Ovary (tissue), 3 donors: ENCODE measurements at regions not wholly inside any gene's neighbourhood (a gene's known extent, or its start where the extent isn't known, plus 50 kb on each side); places are given as distances from the start of the nearest gene placed in this dataset.

ENCODE experiments used
- CTCF ChIP-seq, 3 donors: fragments of 450-650 bp in 2 of 3; fragments of 200-600 bp in 1 of 3; IDR thresholded peaks; one replicate each; pipeline versions ENCODE4 v1.5.1 to v1.8.0; 2016 to 2022; ENCODE audit warnings: antibody characterized with exemption in 3 of 3, mild to moderate bottlenecking in 1 of 3
- POLR2A ChIP-seq: fragments of 450-650 bp; IDR thresholded peaks from one replicate; pipeline ENCODE4 v1.6.1; 2017; ENCODE audit warnings: antibody characterized with exemption, mild to moderate bottlenecking, moderate library complexity
- donor health status: DM: no; HTN: no; CAD: no.

- TF ChIP-seq POLR2A (no peak), CTCF (IDR thresholded peaks at IDR 0.05) (no peak)
Observed at GRCh38 chr2:11990576-11990975, 244.1 kb downstream of the LPIN1 start.
